ENCODE measurements at regions not wholly inside any gene's neighbourhood (a gene's known extent, or its start where the extent isn't known, plus 50 kb on each side); places are given as distances from the start of the nearest gene placed in this dataset.

- Histone ChIP-seq H3K27me3 (ENCODE audit: insufficient read depth, low read length) (no peaks in the 10 kb centered on the region), H3K4me3 (ENCODE audit: low read depth, low read length, poor library complexity, severe bottlenecking) (no peak overlapping the region), H3K36me3 (ENCODE audit: insufficient read depth, low read length) (no peaks in the 10 kb centered on the region), H3K9me3 (ENCODE audit: low read length) (no peaks in the 10 kb centered on the region), H3K27ac (ENCODE audit: low read depth, low read length, poor library complexity, severe bottlenecking) (no peak overlapping the region), H3F3A (ENCODE audit: insufficient read depth, low read length) (no peaks in the 10 kb centered on the region), H3K4me2 (ENCODE audit: low read length) (no peak overlapping the region), H3K79me2 (ENCODE audit: insufficient read depth, low read length) (no peaks in the 10 kb centered on the region), H4K20me1 (ENCODE audit: insufficient read depth, low read length) (no peaks in the 10 kb centered on the region), H3K9ac (ENCODE audit: low read length) (no peak overlapping the region), H3K4me1 (ENCODE audit: insufficient read depth, low read length, severe bottlenecking) (no peaks in the 10 kb centered on the region), H3K9me2 (ENCODE audit: low read depth, low read length) (no peaks in the 10 kb centered on the region), H2AFZ (ENCODE audit: low read length) (no peak overlapping the region)
- TF ChIP-seq CTCF (IDR thresholded peaks at IDR 0.05; ENCODE audit: low read length), result no peak
- no peak for TF ChIP-seq EZH2 (IDR thresholded peaks at IDR 0.05; ENCODE audit: borderline replicate concordance, low read length)
Measured at GRCh38 chr16:72394526-72394925, 222.6 kb upstream of the PMFBP1 start.

GRCh38 chr16:72389791-72390190, 217.8 kb upstream of the PMFBP1 start:
- H2AFZ ChIP-seq (ENCODE audit: low read length), result no peak overlapping the region
- H3K9ac ChIP-seq (ENCODE audit: low read length), result no peak overlapping the region
- no peaks in the 10 kb centered on the region for H3K36me3 ChIP-seq (ENCODE audit: insufficient read depth, low read length)
- no peak overlapping the region for H3K27ac ChIP-seq (ENCODE audit: low read depth, low read length, poor library complexity, severe bottlenecking)
- H3K9me2 ChIP-seq (ENCODE audit: low read depth, low read length), result no peaks in the 10 kb centered on the region
- TF ChIP-seq EZH2 (IDR thresholded peaks at IDR 0.05; ENCODE audit: borderline replicate concordance, low read length) (no peak), CTCF (IDR thresholded peaks at IDR 0.05; ENCODE audit: low read length) (no peak)
- H3K4me3 ChIP-seq (ENCODE audit: low read depth, low read length, poor library complexity, severe bottlenecking), result no peak overlapping the region
- H4K20me1 ChIP-seq (ENCODE audit: insufficient read depth, low read length), result no peaks in the 10 kb centered on the region
- no peaks in the 10 kb centered on the region; the same call in 1 of the 2 replicates for H3K9me3 ChIP-seq (ENCODE audit: low read length)
- H3F3A ChIP-seq (ENCODE audit: insufficient read depth, low read length), result no peaks in the 10 kb centered on the region
- no peaks in the 10 kb centered on the region for H3K79me2 ChIP-seq (ENCODE audit: insufficient read depth, low read length)
- no peak overlapping the region for H3K4me2 ChIP-seq (ENCODE audit: low read length)
- H3K27me3 ChIP-seq (ENCODE audit: insufficient read depth, low read length), result no peaks in the 10 kb centered on the region
- H3K4me1 ChIP-seq (ENCODE audit: insufficient read depth, low read length, severe bottlenecking), result no peaks in the 10 kb centered on the region

GRCh38 chr16:72388007-72388406, 216.1 kb upstream of the PMFBP1 start:
- Histone ChIP-seq H3K79me2 (ENCODE audit: insufficient read depth, low read length) (no peaks in the 10 kb centered on the region), H3K4me3 (ENCODE audit: low read depth, low read length, poor library complexity, severe bottlenecking) (no peak overlapping the region), H3K4me2 (ENCODE audit: low read length) (no peak overlapping the region), H2AFZ (ENCODE audit: low read length) (no peak overlapping the region), H3K9ac (ENCODE audit: low read length) (no peak overlapping the region), H4K20me1 (ENCODE audit: insufficient read depth, low read length) (no peaks in the 10 kb centered on the region), H3K9me2 (ENCODE audit: low read depth, low read length) (no peaks in the 10 kb centered on the region), H3K36me3 (ENCODE audit: insufficient read depth, low read length) (no peaks in the 10 kb centered on the region), H3K27me3 (ENCODE audit: insufficient read depth, low read length) (no peaks in the 10 kb centered on the region), H3K27ac (ENCODE audit: low read depth, low read length, poor library complexity, severe bottlenecking) (no peak overlapping the region), H3K9me3 (ENCODE audit: low read length) (no peaks in the 10 kb centered on the region; the same call in 1 of the 2 replicates), H3K4me1 (ENCODE audit: insufficient read depth, low read length, severe bottlenecking) (no peaks in the 10 kb centered on the region), H3F3A (ENCODE audit: insufficient read depth, low read length) (no peaks in the 10 kb centered on the region)
- no peak for TF ChIP-seq EZH2 (IDR thresholded peaks at IDR 0.05; ENCODE audit: borderline replicate concordance, low read length)
- TF ChIP-seq CTCF (IDR thresholded peaks at IDR 0.05; ENCODE audit: low read length), result no peak

All from OCI-LY1 (cell line).